Breast epithelium (tissue), 3 donors: ENCODE measurements at regions not wholly inside any gene's neighbourhood (a gene's known extent, or its start where the extent isn't known, plus 50 kb on each side); places are given as distances from the start of the nearest gene placed in this dataset.

Experiments
- CTCF ChIP-seq, 3 donors: fragments of 450-650 bp; IDR thresholded peaks; one replicate each; pipeline ENCODE4 v1.5.1; 2016 to 2017; ENCODE audit warnings: antibody characterized with exemption in 3 of 3, mild to moderate bottlenecking in 3 of 3, moderate library complexity in 3 of 3
- POLR2A ChIP-seq: fragments of 450-650 bp; IDR thresholded peaks from one replicate; pipeline ENCODE4 v1.6.1; 2016; ENCODE audit warnings: antibody characterized with exemption, mild to moderate bottlenecking, moderate library complexity

GRCh38 chr9:22808876-22809275 lies 362.3 kb downstream of the DMRTA1 start:
- TF ChIP-seq CTCF (IDR thresholded peaks at IDR 0.05), result no peak
- TF ChIP-seq POLR2A, result no peak
